MCF 10A (cell line): ENCODE measurements at regions not wholly inside any gene's neighbourhood (a gene's known extent, or its start where the extent isn't known, plus 50 kb on each side); places are given as distances from the start of the nearest gene placed in this dataset.

Source experiments
- BruUV-seq: library from RNA; stranded (reverse); fragments of 400-500 nt; replicated peaks from 2 replicates; lab custom pipeline; 2021; lab: Mats Ljungman, UMichigan
- CTCF ChIA-PET: fragments of 300-600 bp; sonication (Branson Sonifier 250); formaldehyde crosslinking; extraction: SDS; loops from one replicate; lab custom pipeline; 2021; ENCODE audit warnings: antibody characterized with exemption, inconsistent platforms; lab: Yijun Ruan, JAX
- POLR2A ChIA-PET: fragments of 300-600, 350-650 bp; sonication (Branson Sonifier 250); formaldehyde crosslinking; extraction: SDS; loops from one replicate; lab custom pipeline; 2020; ENCODE audit warnings: antibody characterized with exemption, inconsistent platforms; lab: Yijun Ruan, JAX
- DNase-seq: peaks from one replicate; pipeline ENCODE4 v3.0.0-alpha.2; 2018; ENCODE audit not compliant: unreplicated experiment
- H3K27ac Mint-ChIP-seq: one replicate; pipeline ENCODE4 v1.8.0; 2022; ENCODE audit warnings: mild to moderate bottlenecking, low read depth, mixed read lengths; ENCODE audit not compliant: unreplicated experiment
- H3K27me3 Mint-ChIP-seq: one replicate; pipeline ENCODE4 v1.8.0; 2022; ENCODE audit warnings: mixed read lengths; ENCODE audit not compliant: insufficient read depth, unreplicated experiment
- H3K36me3 Mint-ChIP-seq: one replicate; pipeline ENCODE4 v1.8.0; 2022; ENCODE audit warnings: mild to moderate bottlenecking, moderate library complexity, mixed read lengths; ENCODE audit not compliant: insufficient read depth, unreplicated experiment
- H3K4me1 Mint-ChIP-seq: one replicate; pipeline ENCODE4 v1.8.0; 2022; ENCODE audit warnings: mixed read lengths; ENCODE audit not compliant: insufficient read depth, unreplicated experiment
- H3K4me3 Mint-ChIP-seq: one replicate; pipeline ENCODE4 v1.8.0; 2022; ENCODE audit warnings: mild to moderate bottlenecking, moderate library complexity, mixed read lengths; ENCODE audit not compliant: unreplicated experiment
- H3K9me3 Mint-ChIP-seq: one replicate; pipeline ENCODE4 v1.8.0; 2022; ENCODE audit warnings: mixed read lengths; ENCODE audit not compliant: unreplicated experiment
- intact Hi-C: fragments of 100-400 bp; cut with micrococcal nuclease; formaldehyde crosslinking; loops from 2 replicates; pipeline ENCODE4 v1.14.1; 2022
- TF ChIP-seq, protein P1 (sequence below): fragments of 200-600 bp; IDR thresholded peaks from one replicate; pipeline ENCODE4 v1.8.0; 2022; ENCODE audit warnings: antibody characterized with exemption, mild to moderate bottlenecking; ENCODE audit not compliant: unreplicated experiment

GRCh38 chr4:131978120-131978519, 1171.0 kb upstream of the PCDH10 start:
- CTCF ChIA-PET, result no interaction called here
- no TSS peak for BruUV-seq
- H3K27ac Mint-ChIP-seq, result no peak overlapping the region

GRCh38 chr4:131989576-131989975, 1159.5 kb upstream of the PCDH10 start:
- no peaks in the 10 kb centered on the region for H3K4me1 Mint-ChIP-seq
- no peak overlapping the region for H3K27ac Mint-ChIP-seq
- no peak for DNase-seq
- intact Hi-C loops, result no loop called here
- BruUV-seq, result no TSS peak
- no peaks in the 10 kb centered on the region for H3K9me3 Mint-ChIP-seq
- H3K4me3 Mint-ChIP-seq, result no peak overlapping the region
- ChIA-PET POLR2A (interaction anchor here (0.6 kb wide), 1 partner anchor 9 kb away, joined by 3 read pairs; no protein-coding TSS in a partner anchor), CTCF (no interaction called here)
- no peaks in the 10 kb centered on the region for H3K36me3 Mint-ChIP-seq
- TF ChIP-seq, protein P1, sequence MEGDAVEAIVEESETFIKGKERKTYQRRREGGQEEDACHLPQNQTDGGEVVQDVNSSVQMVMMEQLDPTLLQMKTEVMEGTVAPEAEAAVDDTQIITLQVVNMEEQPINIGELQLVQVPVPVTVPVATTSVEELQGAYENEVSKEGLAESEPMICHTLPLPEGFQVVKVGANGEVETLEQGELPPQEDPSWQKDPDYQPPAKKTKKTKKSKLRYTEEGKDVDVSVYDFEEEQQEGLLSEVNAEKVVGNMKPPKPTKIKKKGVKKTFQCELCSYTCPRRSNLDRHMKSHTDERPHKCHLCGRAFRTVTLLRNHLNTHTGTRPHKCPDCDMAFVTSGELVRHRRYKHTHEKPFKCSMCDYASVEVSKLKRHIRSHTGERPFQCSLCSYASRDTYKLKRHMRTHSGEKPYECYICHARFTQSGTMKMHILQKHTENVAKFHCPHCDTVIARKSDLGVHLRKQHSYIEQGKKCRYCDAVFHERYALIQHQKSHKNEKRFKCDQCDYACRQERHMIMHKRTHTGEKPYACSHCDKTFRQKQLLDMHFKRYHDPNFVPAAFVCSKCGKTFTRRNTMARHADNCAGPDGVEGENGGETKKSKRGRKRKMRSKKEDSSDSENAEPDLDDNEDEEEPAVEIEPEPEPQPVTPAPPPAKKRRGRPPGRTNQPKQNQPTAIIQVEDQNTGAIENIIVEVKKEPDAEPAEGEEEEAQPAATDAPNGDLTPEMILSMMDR, result no peak
- no peaks in the 10 kb centered on the region for H3K27me3 Mint-ChIP-seq

More at GRCh38 chr4:131978120-131978519, 1171.0 kb upstream of the PCDH10 start:
- no peak for DNase-seq
- Mint-ChIP-seq H3K4me1 (no peaks in the 10 kb centered on the region), H3K36me3 (peaks cover 6% of the 10 kb centered on the region), H3K9me3 (peaks cover 12% of the 10 kb centered on the region), H3K27me3 (no peaks in the 10 kb centered on the region), H3K4me3 (no peak overlapping the region)
- TF ChIP-seq, protein P1, result no peak
- intact Hi-C loops, result no loop called here
- POLR2A ChIA-PET, result no interaction called here

DNA sequence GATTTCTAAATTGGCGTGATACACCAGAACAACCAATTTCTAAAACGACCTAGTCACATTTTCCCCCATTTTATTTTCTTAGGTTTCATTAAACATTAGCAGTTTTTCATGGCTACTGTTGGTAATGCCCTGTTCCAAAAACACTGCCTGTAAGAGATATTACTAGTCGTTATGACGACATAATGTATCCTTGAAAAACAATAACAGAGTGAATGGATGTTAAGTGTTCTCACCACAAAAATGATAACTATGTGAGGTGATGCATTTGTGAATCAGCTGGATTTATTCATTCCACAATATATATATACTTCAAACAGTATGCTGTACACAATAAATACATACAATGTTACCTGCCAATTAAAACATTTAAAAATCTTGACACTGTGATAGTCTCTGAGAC, 1147.6 kb upstream of the PCDH10 start:
- Mint-ChIP-seq H3K36me3 (no peaks in the 10 kb centered on the region), H3K27me3 (no peaks in the 10 kb centered on the region), H3K4me1 (no peaks in the 10 kb centered on the region), H3K27ac (peak overlapping the region; percentile 54), H3K9me3 (no peaks in the 10 kb centered on the region), H3K4me3 (no peak overlapping the region)
- peak; percentile 42 for DNase-seq
- ChIA-PET CTCF (no interaction called here), POLR2A (interaction anchor here (0.7 kb wide), 1 partner anchor 62 kb away, joined by 3 read pairs; no protein-coding TSS in a partner anchor)
- TF ChIP-seq, protein P1, result no peak
- BruUV-seq, result no TSS peak
- intact Hi-C loops, result no loop called here

DNA sequence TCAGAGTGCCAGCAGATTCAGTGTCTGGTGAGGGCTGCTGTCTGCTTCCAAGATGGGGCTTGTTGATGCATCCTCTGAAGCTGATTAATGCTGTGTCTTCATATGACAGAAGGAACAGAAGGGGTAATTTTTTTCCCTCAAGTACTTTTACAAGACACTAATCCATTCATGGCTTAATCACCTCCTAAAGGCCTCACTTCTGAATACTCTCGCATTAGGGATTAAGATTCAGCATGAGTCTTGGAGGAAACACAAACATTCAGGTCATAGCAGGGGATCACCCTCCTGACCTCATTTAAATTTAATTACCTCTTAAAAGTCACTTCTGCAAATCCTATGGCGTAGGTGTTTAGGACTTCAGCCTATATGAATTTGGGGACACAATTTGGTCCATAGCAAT, 1145.5 kb upstream of the PCDH10 start:
- Mint-ChIP-seq H3K4me1 (no peaks in the 10 kb centered on the region), H3K9me3 (no peaks in the 10 kb centered on the region), H3K27ac (no peak overlapping the region), H3K36me3 (no peaks in the 10 kb centered on the region), H3K4me3 (no peak overlapping the region), H3K27me3 (no peaks in the 10 kb centered on the region)
- CTCF ChIA-PET, result no interaction called here
- intact Hi-C loops, result no loop called here
- BruUV-seq, result no TSS peak
- TF ChIP-seq, protein P1, result no peak
- no peak for DNase-seq
- POLR2A ChIA-PET, result no interaction called here
